ENCODE measurements at regions not wholly inside any gene's neighbourhood (a gene's known extent, or its start where the extent isn't known, plus 50 kb on each side); places are given as distances from the start of the nearest gene placed in this dataset.
"Not testable (repeated sequence)": the region's sequence is repeated elsewhere in the genome, so short reads cannot be mapped to it uniquely, and the experiment has no call there.

GRCh38 chr9:103323699-103324098, 328.6 kb downstream of the CYLC2 start:
- Histone ChIP-seq H4K8ac (ENCODE audit: low read depth, low read length) (no peak overlapping the region), H3K4me3 (ENCODE audit: low read length in 2 of 2) (no peak overlapping the region), H3K4me2 (ENCODE audit: insufficient read depth, low read length, poor library complexity, severe bottlenecking) (no peak overlapping the region), H3K36me3 (replicated peaks in 1 of 2; ENCODE audit: control insufficient read depth in 2 of 2, insufficient read depth in 2 of 2, low read length in 2 of 2) (no peaks in the 10 kb centered on the region), H3K27me3 (ENCODE audit: control insufficient read depth in 3 of 3, insufficient read depth in 3 of 3, low read depth in 1 of 3, low read length in 3 of 3) (no peaks in the 10 kb centered on the region), H2BK12ac (ENCODE audit: low read length) (no peak overlapping the region), H3K9me3 (replicated peaks in 1 of 2; ENCODE audit: control insufficient read depth in 2 of 2, insufficient read depth in 1 of 2, low read depth in 1 of 2, low read length in 2 of 2) (no peaks in the 10 kb centered on the region), H3K14ac (ENCODE audit: low read length) (no peak overlapping the region), H3K23ac (ENCODE audit: low read depth, low read length, poor library complexity) (no peak overlapping the region), H3K27ac (replicated peaks; ENCODE audit: low read length) (no peak overlapping the region), H2AK5ac (ENCODE audit: low read depth, low read length) (no peak overlapping the region), H4K91ac (ENCODE audit: low read depth, low read length, poor library complexity) (no peak overlapping the region), H3K9ac (ENCODE audit: low read depth, low read length, poor library complexity) (no peak overlapping the region), H3K18ac (ENCODE audit: low read length) (no peak overlapping the region), H3K4ac (ENCODE audit: low read length) (no peak overlapping the region), H2BK120ac (ENCODE audit: low read depth, low read length) (no peak overlapping the region), H3K79me1 (ENCODE audit: low read depth, low read length) (no peaks in the 10 kb centered on the region), H2AFZ (ENCODE audit: low read length) (no peak overlapping the region), H2BK5ac (ENCODE audit: low read length) (no peak overlapping the region), H2BK15ac (ENCODE audit: low read length) (no peak overlapping the region), H3K4me1 (ENCODE audit: control insufficient read depth in 2 of 2, insufficient read depth in 1 of 2, low read depth in 1 of 2, low read length in 2 of 2) (no peaks in the 10 kb centered on the region)
- no peak for DNase-seq (ENCODE audit: low spot score)
- WGBS, 2 donors (ENCODE audit: extremely low coverage in 2 of 2, insufficient read length in 2 of 2, insufficient replicate concordance in 1 of 2): no CpG with 5 or more reads among the region's 1 CpG

- H3K4me2 ChIP-seq (ENCODE audit: insufficient read depth, low read length, poor library complexity, severe bottlenecking): no peak overlapping the region
- H3K4ac ChIP-seq (ENCODE audit: low read length): no peak overlapping the region
- no CpG with 5 or more reads among the region's 3 CpGs for WGBS, 2 donors (ENCODE audit: extremely low coverage in 2 of 2, insufficient read length in 2 of 2, insufficient replicate concordance in 1 of 2)
- H2BK15ac ChIP-seq (ENCODE audit: low read length): no peak overlapping the region
- no peak overlapping the region for H2BK12ac ChIP-seq (ENCODE audit: low read length)
- no peak overlapping the region for H3K14ac ChIP-seq (ENCODE audit: low read length)
- H2AK5ac ChIP-seq (ENCODE audit: low read depth, low read length): no peak overlapping the region
- no peaks in the 10 kb centered on the region for H3K4me1 ChIP-seq (ENCODE audit: control insufficient read depth in 2 of 2, insufficient read depth in 1 of 2, low read depth in 1 of 2, low read length in 2 of 2)
- H3K4me3 ChIP-seq (ENCODE audit: low read length in 2 of 2): no peak overlapping the region
- DNase-seq (ENCODE audit: low spot score): no peak
- no peak overlapping the region for H3K18ac ChIP-seq (ENCODE audit: low read length)
- H2BK120ac ChIP-seq (ENCODE audit: low read depth, low read length): no peak overlapping the region
- no peak overlapping the region for H3K27ac ChIP-seq (replicated peaks; ENCODE audit: low read length)
- no peak overlapping the region for H3K9ac ChIP-seq (ENCODE audit: low read depth, low read length, poor library complexity)
- no peak overlapping the region for H3K23ac ChIP-seq (ENCODE audit: low read depth, low read length, poor library complexity)
- H3K79me1 ChIP-seq (ENCODE audit: low read depth, low read length): no peaks in the 10 kb centered on the region
- no peak overlapping the region for H2AFZ ChIP-seq (ENCODE audit: low read length)
- H3K36me3 ChIP-seq (replicated peaks in 1 of 2; ENCODE audit: control insufficient read depth in 2 of 2, insufficient read depth in 2 of 2, low read length in 2 of 2): no peaks in the 10 kb centered on the region
- H4K91ac ChIP-seq (ENCODE audit: low read depth, low read length, poor library complexity): no peak overlapping the region
- H3K9me3 ChIP-seq (replicated peaks in 1 of 2; ENCODE audit: control insufficient read depth in 2 of 2, insufficient read depth in 1 of 2, low read depth in 1 of 2, low read length in 2 of 2): no peaks in the 10 kb centered on the region
- no peak overlapping the region for H2BK5ac ChIP-seq (ENCODE audit: low read length)
- H3K27me3 ChIP-seq (ENCODE audit: control insufficient read depth in 3 of 3, insufficient read depth in 3 of 3, low read depth in 1 of 3, low read length in 3 of 3): no peaks in the 10 kb centered on the region
- no peak overlapping the region for H4K8ac ChIP-seq (ENCODE audit: low read depth, low read length)
Measured at GRCh38 chr9:103335461-103335860, 340.3 kb downstream of the CYLC2 start.

GRCh38 chr9:103355000-103355399, 359.9 kb downstream of the CYLC2 start:
- H2BK5ac ChIP-seq (ENCODE audit: low read length): no peak overlapping the region
- H3K23ac ChIP-seq (ENCODE audit: low read depth, low read length, poor library complexity): no peak overlapping the region
- H3K27me3 ChIP-seq (ENCODE audit: control insufficient read depth in 3 of 3, insufficient read depth in 3 of 3, low read depth in 1 of 3, low read length in 3 of 3): no peaks in the 10 kb centered on the region
- no peak overlapping the region for H3K9ac ChIP-seq (ENCODE audit: low read depth, low read length, poor library complexity)
- no peak overlapping the region for H4K8ac ChIP-seq (ENCODE audit: low read depth, low read length)
- no peaks in the 10 kb centered on the region for H3K36me3 ChIP-seq (replicated peaks in 1 of 2; ENCODE audit: control insufficient read depth in 2 of 2, insufficient read depth in 2 of 2, low read length in 2 of 2)
- no peak overlapping the region for H2AFZ ChIP-seq (ENCODE audit: low read length)
- no CpG with 5 or more reads among the region's 2 CpGs for WGBS, 2 donors (ENCODE audit: extremely low coverage in 2 of 2, insufficient read length in 2 of 2, insufficient replicate concordance in 1 of 2)
- H3K9me3 ChIP-seq (replicated peaks in 1 of 2; ENCODE audit: control insufficient read depth in 2 of 2, insufficient read depth in 1 of 2, low read depth in 1 of 2, low read length in 2 of 2): no peaks in the 10 kb centered on the region
- H3K4me3 ChIP-seq (ENCODE audit: low read length in 2 of 2): no peak overlapping the region
- H2BK15ac ChIP-seq (ENCODE audit: low read length): no peak overlapping the region
- H3K27ac ChIP-seq (replicated peaks; ENCODE audit: low read length): no peak overlapping the region
- H2BK12ac ChIP-seq (ENCODE audit: low read length): no peak overlapping the region
- H3K18ac ChIP-seq (ENCODE audit: low read length): no peak overlapping the region
- H3K4ac ChIP-seq (ENCODE audit: low read length): no peak overlapping the region
- no peak overlapping the region for H3K4me2 ChIP-seq (ENCODE audit: insufficient read depth, low read length, poor library complexity, severe bottlenecking)
- no peak overlapping the region for H2BK120ac ChIP-seq (ENCODE audit: low read depth, low read length)
- H2AK5ac ChIP-seq (ENCODE audit: low read depth, low read length): no peak overlapping the region
- no peak for DNase-seq (ENCODE audit: low spot score)
- no peaks in the 10 kb centered on the region for H3K4me1 ChIP-seq (ENCODE audit: control insufficient read depth in 2 of 2, insufficient read depth in 1 of 2, low read depth in 1 of 2, low read length in 2 of 2)
- no peak overlapping the region for H4K91ac ChIP-seq (ENCODE audit: low read depth, low read length, poor library complexity)
- no peaks in the 10 kb centered on the region for H3K79me1 ChIP-seq (ENCODE audit: low read depth, low read length)
- H3K14ac ChIP-seq (ENCODE audit: low read length): no peak overlapping the region

GRCh38 chr9:103357980-103358379, 362.8 kb downstream of the CYLC2 start:
- H2BK15ac ChIP-seq (ENCODE audit: low read length); H2BK120ac ChIP-seq (ENCODE audit: low read depth, low read length); H2AK5ac ChIP-seq (ENCODE audit: low read depth, low read length); H2BK5ac ChIP-seq (ENCODE audit: low read length); H4K8ac ChIP-seq (ENCODE audit: low read depth, low read length); H3K79me1 ChIP-seq (ENCODE audit: low read depth, low read length); H3K4me1 ChIP-seq (ENCODE audit: control insufficient read depth in 2 of 2, insufficient read depth in 1 of 2, low read depth in 1 of 2, low read length in 2 of 2); H3K4ac ChIP-seq (ENCODE audit: low read length); H3K27ac ChIP-seq (replicated peaks; ENCODE audit: low read length); H3K18ac ChIP-seq (ENCODE audit: low read length); H3K4me3 ChIP-seq (ENCODE audit: low read length in 2 of 2); H3K27me3 ChIP-seq (ENCODE audit: control insufficient read depth in 3 of 3, insufficient read depth in 3 of 3, low read depth in 1 of 3, low read length in 3 of 3); DNase-seq (ENCODE audit: low spot score); H3K36me3 ChIP-seq (replicated peaks in 1 of 2; ENCODE audit: control insufficient read depth in 2 of 2, insufficient read depth in 2 of 2, low read length in 2 of 2); H4K91ac ChIP-seq (ENCODE audit: low read depth, low read length, poor library complexity); H3K9ac ChIP-seq (ENCODE audit: low read depth, low read length, poor library complexity); H3K23ac ChIP-seq (ENCODE audit: low read depth, low read length, poor library complexity); H2AFZ ChIP-seq (ENCODE audit: low read length); H2BK12ac ChIP-seq (ENCODE audit: low read length); H3K9me3 ChIP-seq (replicated peaks in 1 of 2; ENCODE audit: control insufficient read depth in 2 of 2, insufficient read depth in 1 of 2, low read depth in 1 of 2, low read length in 2 of 2); H3K14ac ChIP-seq (ENCODE audit: low read length); H3K4me2 ChIP-seq (ENCODE audit: insufficient read depth, low read length, poor library complexity, severe bottlenecking): not testable (repeated sequence)
- WGBS, 2 donors (ENCODE audit: extremely low coverage in 2 of 2, insufficient read length in 2 of 2, insufficient replicate concordance in 1 of 2): no CpG with 5 or more reads among the region's 3 CpGs
